Smooth muscle cell (in vitro differentiated cells): ENCODE measurements at regions not wholly inside any gene's neighbourhood (a gene's known extent, or its start where the extent isn't known, plus 50 kb on each side); places are given as distances from the start of the nearest gene placed in this dataset.

ENCODE experiments used
- DNase-seq: peaks from one replicate; lab custom pipeline; 2025; ENCODE audit not compliant: unreplicated experiment; lab: John Stamatoyannopoulos, UW
- H2AFZ ChIP-seq: fragments of 200-600 bp; sonication (generic); 2 replicates; pipeline ENCODE4 v1.6.0; 2016; ENCODE audit warnings: antibody characterized with exemption, low read depth, mild to moderate bottlenecking
- H3F3A ChIP-seq: fragments of 200-600 bp; sonication (generic); 2 replicates; pipeline ENCODE4 v1.6.0; 2017; ENCODE audit warnings: antibody characterized with exemption, low read depth
- H3K27ac ChIP-seq: fragments of 200-600 bp; sonication (generic); 2 replicates; pipeline ENCODE4 v1.5.1; 2016; ENCODE audit warnings: low read depth, mild to moderate bottlenecking
- H3K27me3 ChIP-seq: fragments of 200-600 bp; sonication (generic); 2 replicates; pipeline ENCODE4 v1.6.1; 2016; ENCODE audit warnings: low read depth, mild to moderate bottlenecking
- H3K36me3 ChIP-seq: fragments of 200-600 bp; sonication (generic); 2 replicates; pipeline ENCODE4 v1.5.1; 2016; ENCODE audit warnings: low read depth
- H3K4me1 ChIP-seq: fragments of 200-600 bp; sonication (generic); 2 replicates; pipeline ENCODE4 v1.5.1; 2016; ENCODE audit warnings: low read depth
- H3K4me2 ChIP-seq: fragments of 200-600 bp; sonication (generic); 2 replicates; pipeline ENCODE4 v1.6.0; 2016; ENCODE audit warnings: mild to moderate bottlenecking
- H3K4me3 ChIP-seq: fragments of 200-600 bp; sonication (generic); 2 replicates; pipeline ENCODE4 v1.5.1; 2016; ENCODE audit warnings: mild to moderate bottlenecking
- H3K79me2 ChIP-seq: fragments of 200-600 bp; sonication (generic); 2 replicates; pipeline ENCODE4 v1.6.0; 2016; ENCODE audit warnings: low read depth, mild to moderate bottlenecking
- H3K9ac ChIP-seq: fragments of 200-600 bp; sonication (generic); 2 replicates; pipeline ENCODE4 v1.6.0; 2016; ENCODE audit warnings: low read depth
- H3K9me3 ChIP-seq: fragments of 200-600 bp; sonication (generic); replicated peaks from 2 replicates; pipeline ENCODE4 v1.5.1; 2016; ENCODE audit warnings: low read depth
- H4K20me1 ChIP-seq: fragments of 200-600 bp; sonication (generic); 2 replicates; pipeline ENCODE4 v1.6.0; 2016; ENCODE audit warnings: low read depth
- CTCF ChIP-seq: fragments of 200-600 bp; sonication (generic); IDR thresholded peaks from 2 replicates; pipeline ENCODE4 v1.5.1; 2017; ENCODE audit warnings: borderline replicate concordance, mild to moderate bottlenecking, antibody characterized with exemption; ENCODE audit not compliant: insufficient read depth, poor library complexity, severe bottlenecking
- WGBS: methylation state at CpG from one replicate; pipeline ENCODE4 v1.1.7; 2016; ENCODE audit warnings: low lambda C conversion rate; 5-methylcytosine and 5-hydroxymethylcytosine counted together

GRCh38 chr1:232694475-232694874 is 64.5 kb upstream of the SIPA1L2 start:
- Histone ChIP-seq H4K20me1 (no peaks in the 10 kb centered on the region), H3K27ac (no peak overlapping the region), H3K4me3 (no peak overlapping the region), H3K9me3 (no peaks in the 10 kb centered on the region), H3K79me2 (no peaks in the 10 kb centered on the region), H3K4me2 (no peak overlapping the region), H3F3A (no peaks in the 10 kb centered on the region), H3K9ac (no peak overlapping the region), H3K27me3 (no peaks in the 10 kb centered on the region), H3K36me3 (no peaks in the 10 kb centered on the region), H2AFZ (no peak overlapping the region), H3K4me1 (no peaks in the 10 kb centered on the region)
- no peak for DNase-seq
- TF ChIP-seq CTCF = no peak
- 89% methylated on average over 10 of the region's 10 CpGs for WGBS

- H4K20me1 ChIP-seq = no peaks in the 10 kb centered on the region
- H3K9me3 ChIP-seq = no peaks in the 10 kb centered on the region
- H2AFZ ChIP-seq = no peak overlapping the region
- no peaks in the 10 kb centered on the region for H3K4me1 ChIP-seq
- H3K27ac ChIP-seq = no peak overlapping the region
- H3F3A ChIP-seq = no peaks in the 10 kb centered on the region
- H3K36me3 ChIP-seq = no peaks in the 10 kb centered on the region
- no peak overlapping the region for H3K9ac ChIP-seq
- H3K27me3 ChIP-seq = no peaks in the 10 kb centered on the region
- TF ChIP-seq CTCF = no peak
- no peaks in the 10 kb centered on the region for H3K79me2 ChIP-seq
- H3K4me3 ChIP-seq = no peak overlapping the region
- H3K4me2 ChIP-seq = no peak overlapping the region
- whole genome bisulfite sequencing = 85% methylated on average over 5 of the region's 5 CpGs
- DNase-seq = no peak
These were observed 65.9 kb upstream of the SIPA1L2 start for GRCh38 chr1:232695621-232696385.

- Histone ChIP-seq H3K27ac (no peak overlapping the region), H3K27me3 (no peaks in the 10 kb centered on the region), H3K4me3 (no peak overlapping the region), H2AFZ (no peak overlapping the region), H3F3A (no peaks in the 10 kb centered on the region), H3K9me3 (no peaks in the 10 kb centered on the region), H3K4me1 (no peaks in the 10 kb centered on the region), H3K79me2 (no peaks in the 10 kb centered on the region), H4K20me1 (no peaks in the 10 kb centered on the region), H3K4me2 (no peak overlapping the region), H3K36me3 (no peaks in the 10 kb centered on the region), H3K9ac (no peak overlapping the region)
- 97% methylated on average over 6 of the region's 6 CpGs for WGBS
- TF ChIP-seq CTCF = no peak
- DNase-seq = no peak
These were observed 66.5 kb upstream of the SIPA1L2 start for GRCh38 chr1:232696466-232696865.

GRCh38 chr1:232697187-232697822 is 67.4 kb upstream of the SIPA1L2 start:
- H3F3A ChIP-seq = no peaks in the 10 kb centered on the region
- H3K27me3 ChIP-seq = no peaks in the 10 kb centered on the region
- DNase-seq = no peak
- no peak overlapping the region for H3K27ac ChIP-seq
- no peaks in the 10 kb centered on the region for H3K9me3 ChIP-seq
- 89% methylated on average over 4 of the region's 4 CpGs for WGBS
- no peak overlapping the region for H3K4me2 ChIP-seq
- H3K4me1 ChIP-seq = no peaks in the 10 kb centered on the region
- no peak overlapping the region for H3K9ac ChIP-seq
- TF ChIP-seq CTCF = no peak
- no peaks in the 10 kb centered on the region for H3K36me3 ChIP-seq
- no peak overlapping the region for H2AFZ ChIP-seq
- H3K79me2 ChIP-seq = no peaks in the 10 kb centered on the region
- no peak overlapping the region for H3K4me3 ChIP-seq
- H4K20me1 ChIP-seq = no peaks in the 10 kb centered on the region
